A673 (cell line): ENCODE measurements at regions not wholly inside any gene's neighbourhood (a gene's known extent, or its start where the extent isn't known, plus 50 kb on each side); places are given as distances from the start of the nearest gene placed in this dataset.

Source experiments
- BruUV-seq: library from RNA; stranded (reverse); fragments of 400-500 nt; replicated peaks from 2 replicates; lab custom pipeline; 2021; lab: Mats Ljungman, UMichigan
- CTCF ChIA-PET: fragments of 300-600 bp; sonication (Branson Sonifier 250); formaldehyde crosslinking; loops from one replicate; lab custom pipeline; 2022; ENCODE audit warnings: antibody characterized with exemption; lab: Charles Lee
- POLR2A ChIA-PET: fragments of 300-600 bp; sonication (Branson Sonifier 250); formaldehyde crosslinking; loops from one replicate; lab custom pipeline; 2022; ENCODE audit warnings: antibody characterized with exemption; ENCODE audit not compliant: low non-redundant PET; lab: Charles Lee
- DNase-seq: peaks from one replicate; pipeline ENCODE4 v3.0.0-alpha.2; 2015; ENCODE audit warnings: low spot score
- H3K27ac ChIP-seq: fragments of 200-600 bp; sonication (generic); 2 replicates; pipeline ENCODE4 v1.5.1; 2016; ENCODE audit warnings: mixed run types, low read depth, mild to moderate bottlenecking, mixed read lengths, antibody characterized with exemption, low read length; ENCODE audit not compliant: poor library complexity, severe bottlenecking
- H3K27me3 ChIP-seq: fragments of 200-600 bp; sonication (generic); replicated peaks from 2 replicates; pipeline ENCODE4 v1.6.1; 2017; ENCODE audit warnings: mixed run types, low read depth, mild to moderate bottlenecking, mixed read lengths, antibody characterized with exemption, low read length; ENCODE audit not compliant: insufficient read depth, poor library complexity
- H3K36me3 ChIP-seq: fragments of 200-600 bp; sonication (generic); 2 replicates; pipeline ENCODE4 v1.6.1; 2016; ENCODE audit warnings: mixed run types, mild to moderate bottlenecking, mixed read lengths, antibody characterized with exemption, low read length; ENCODE audit not compliant: insufficient read depth, poor library complexity, severe bottlenecking
- H3K4me1 ChIP-seq: fragments of 200-600 bp; sonication (generic); 2 replicates; pipeline ENCODE4 v1.6.1; 2017; ENCODE audit warnings: mixed run types, mild to moderate bottlenecking, mixed read lengths, antibody characterized with exemption, low read length; ENCODE audit not compliant: insufficient read depth, poor library complexity, severe bottlenecking
- H3K4me3 ChIP-seq: fragments of 200-600 bp; sonication (generic); 2 replicates; pipeline ENCODE4 v1.5.1; 2016; ENCODE audit warnings: low read depth, mixed run types, mild to moderate bottlenecking, mixed read lengths, low read length; ENCODE audit not compliant: poor library complexity, severe bottlenecking
- H3K9me3 ChIP-seq: fragments of 200-600 bp; sonication (generic); 2 replicates; pipeline ENCODE4 v1.6.1; 2016; ENCODE audit warnings: mixed run types, low read depth, mild to moderate bottlenecking, mixed read lengths, antibody characterized with exemption, low read length; ENCODE audit not compliant: poor library complexity, severe bottlenecking
- CTCF ChIP-seq: fragments of 300-800, 200-600 bp; sonication (generic); conservative IDR thresholded peaks from 2 replicates; pipeline ENCODE4 v1.5.1; 2017; ENCODE audit warnings: low read depth, mild to moderate bottlenecking, antibody characterized with exemption, low read length, moderate library complexity, mixed read lengths
- EZH2 ChIP-seq: fragments of 200-600 bp; sonication (generic); IDR thresholded peaks from 2 replicates; pipeline ENCODE4 v1.6.1; 2017; ENCODE audit warnings: borderline replicate concordance, low read depth, mild to moderate bottlenecking, mixed read lengths, antibody characterized with exemption, low read length; ENCODE audit not compliant: poor library complexity, severe bottlenecking
- intact Hi-C: fragments of 100-400 bp; cut with micrococcal nuclease; formaldehyde crosslinking; loops from one replicate; pipeline ENCODE4 v1.10.0; 2022; ENCODE audit not compliant: unreplicated experiment

GRCh38 chr14:97490521-97491070 lies 693.4 kb downstream of the VRK1 start:
- TF ChIP-seq EZH2 (no peak), CTCF (no peak)
- DNase-seq, result peak; percentile 60
- no peaks in the 10 kb centered on the region for H3K36me3 ChIP-seq
- H3K9me3 ChIP-seq, result peaks cover 14% of the 10 kb centered on the region
- no peaks in the 10 kb centered on the region for H3K27me3 ChIP-seq
- peaks cover 5% of the 10 kb centered on the region for H3K4me1 ChIP-seq
- intact Hi-C loops, result no loop called here
- POLR2A ChIA-PET, result interaction anchor here (0.6 kb wide), 1 partner anchor 1782 kb away, joined by 4 read pairs; the partner anchor contains the start of gene BCL11B
- H3K4me3 ChIP-seq, result no peak overlapping the region
- no TSS peak for BruUV-seq
- H3K27ac ChIP-seq, result no peak overlapping the region
- CTCF ChIA-PET, result no interaction called here

GRCh38 chr14:97491697-97492096 lies 694.5 kb downstream of the VRK1 start:
- POLR2A ChIA-PET, result no interaction called here
- no TSS peak for BruUV-seq

GRCh38 chr14:97499790-97500481 lies 702.8 kb downstream of the VRK1 start:
- no TSS peak for BruUV-seq
- Histone ChIP-seq H3K4me3 (no peak overlapping the region), H3K4me1 (no peaks in the 10 kb centered on the region), H3K27me3 (no peaks in the 10 kb centered on the region), H3K9me3 (no peaks in the 10 kb centered on the region), H3K36me3 (no peaks in the 10 kb centered on the region), H3K27ac (no peak overlapping the region)
- no peak for TF ChIP-seq EZH2
- TF ChIP-seq CTCF, result no peak
- intact Hi-C loops, result no loop called here
- no peak for DNase-seq
- ChIA-PET CTCF (no interaction called here), POLR2A (interaction anchor here (0.5 kb wide), 1 partner anchor 1768 kb away, joined by 3 read pairs; no protein-coding TSS in a partner anchor)

More at GRCh38 chr14:97491697-97492096, 694.5 kb downstream of the VRK1 start:
- H3K4me3 ChIP-seq, result no peak overlapping the region
- H3K4me1 ChIP-seq, result peaks cover 5% of the 10 kb centered on the region
- H3K36me3 ChIP-seq, result no peaks in the 10 kb centered on the region
- peaks cover 14% of the 10 kb centered on the region for H3K9me3 ChIP-seq
- DNase-seq, result no peak
- TF ChIP-seq EZH2 (no peak), CTCF (no peak)
- CTCF ChIA-PET, result no interaction called here
- intact Hi-C loops, result no loop called here
- H3K27me3 ChIP-seq, result no peaks in the 10 kb centered on the region
- H3K27ac ChIP-seq, result no peak overlapping the region
